COLO668 (cell line): ENCODE measurements at regions not wholly inside any gene's neighbourhood (a gene's known extent, or its start where the extent isn't known, plus 50 kb on each side); places are given as distances from the start of the nearest gene placed in this dataset.
"Not testable (repeated sequence)": the region's sequence is repeated elsewhere in the genome, so short reads cannot be mapped to it uniquely, and the experiment has no call there.

ENCODE experiments used
- DNase-seq: peaks from one replicate; lab custom pipeline; 2025; ENCODE audit not compliant: unreplicated experiment; lab: John Stamatoyannopoulos, UW

- no peak for DNase-seq
Observed at GRCh38 chr9:3660936-3661335, 135.1 kb upstream of the RFX3 start.

DNA sequence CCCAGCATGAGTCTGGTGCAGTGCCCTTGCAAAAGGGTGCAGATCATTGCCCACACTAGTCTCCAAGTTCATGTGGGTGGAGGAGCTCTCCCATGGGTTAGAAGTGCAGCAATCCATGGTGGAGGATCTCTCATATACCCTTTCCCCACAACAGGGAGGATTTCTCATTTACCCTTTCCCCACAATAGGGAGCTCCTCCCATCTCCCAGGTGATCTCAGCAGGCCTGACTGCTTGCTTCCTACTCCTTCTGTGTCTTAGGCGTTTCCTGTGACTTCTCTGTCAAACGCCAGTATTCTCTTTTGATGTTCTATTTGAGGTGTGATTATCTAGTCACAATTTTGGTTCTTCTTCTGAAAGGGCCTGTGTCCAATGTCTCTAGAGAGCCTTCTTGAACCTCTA lies 133.8 kb upstream of the RFX3 start:
- no peak for DNase-seq

DNA sequence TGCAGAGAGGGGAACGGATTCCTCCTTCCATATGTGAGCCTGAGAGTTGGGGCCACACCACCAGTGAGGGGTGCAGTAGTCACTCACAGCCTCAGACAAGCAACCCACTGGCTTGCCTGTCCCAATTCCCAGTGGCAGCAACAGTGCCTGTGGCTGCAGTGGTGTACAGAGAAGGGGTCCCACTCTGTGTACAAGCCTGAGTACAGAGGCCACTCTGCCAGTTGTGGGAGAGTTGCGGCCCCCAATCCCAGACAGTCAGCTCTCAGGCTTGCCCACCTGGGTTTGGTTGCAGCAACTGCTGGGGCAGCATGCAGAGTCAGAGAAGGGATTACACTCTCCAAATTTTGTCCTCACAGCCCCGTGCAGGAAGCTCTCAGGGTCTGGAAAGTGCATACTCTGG lies 133.2 kb upstream of the RFX3 start:
- DNase-seq = no peak

DNA sequence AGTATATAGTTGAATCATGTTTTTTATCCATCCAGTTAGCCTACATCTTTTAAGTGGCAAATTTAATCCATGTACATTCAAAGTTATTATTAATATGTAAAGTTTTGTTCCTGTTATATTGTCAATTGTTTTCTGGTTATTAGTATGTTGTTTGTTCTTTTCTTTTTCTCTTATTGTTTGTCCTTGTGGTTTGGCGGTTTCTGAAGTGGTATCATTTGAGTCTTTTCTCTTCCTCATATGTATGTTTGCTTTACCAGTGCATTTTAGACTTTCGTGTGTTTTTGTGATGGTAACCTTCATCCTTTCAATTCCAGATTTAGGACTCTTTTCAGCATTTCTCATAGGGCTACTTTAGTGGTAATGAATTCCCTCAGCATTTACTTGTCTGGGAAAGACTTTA lies 130.4 kb upstream of the RFX3 start:
- no peak for DNase-seq

GRCh38 chr9:3650994-3651622 lies 125.3 kb upstream of the RFX3 start:
- no peak for DNase-seq

DNA sequence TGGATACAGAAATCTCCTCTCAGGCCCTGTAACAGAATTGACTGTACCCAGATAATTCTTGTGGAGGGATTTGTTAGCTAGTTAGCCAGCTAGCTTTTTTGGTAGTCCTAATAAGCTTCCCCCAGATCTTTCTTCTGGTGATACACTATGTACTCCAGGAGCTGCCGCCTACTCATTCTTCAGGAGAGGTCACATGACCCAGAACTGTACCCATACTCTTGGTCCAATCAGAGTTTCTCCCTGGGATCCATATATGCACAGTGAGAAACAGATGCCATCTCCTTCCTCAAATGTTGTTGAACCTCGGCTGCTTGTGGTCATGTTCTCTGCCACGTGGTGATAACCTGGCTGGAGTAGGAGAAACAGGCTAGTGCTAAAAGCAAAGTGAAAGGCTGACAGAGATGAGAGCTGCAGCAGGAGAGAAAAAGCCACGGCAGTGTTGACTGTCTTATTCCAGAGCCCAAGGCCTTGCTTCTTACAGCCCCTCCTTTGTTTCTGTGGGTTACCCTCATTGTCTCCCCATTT lies 123.0 kb upstream of the RFX3 start:
- DNase-seq = no peak

GRCh38 chr9:3648266-3648665 lies 122.5 kb upstream of the RFX3 start:
- no peak for DNase-seq

DNA sequence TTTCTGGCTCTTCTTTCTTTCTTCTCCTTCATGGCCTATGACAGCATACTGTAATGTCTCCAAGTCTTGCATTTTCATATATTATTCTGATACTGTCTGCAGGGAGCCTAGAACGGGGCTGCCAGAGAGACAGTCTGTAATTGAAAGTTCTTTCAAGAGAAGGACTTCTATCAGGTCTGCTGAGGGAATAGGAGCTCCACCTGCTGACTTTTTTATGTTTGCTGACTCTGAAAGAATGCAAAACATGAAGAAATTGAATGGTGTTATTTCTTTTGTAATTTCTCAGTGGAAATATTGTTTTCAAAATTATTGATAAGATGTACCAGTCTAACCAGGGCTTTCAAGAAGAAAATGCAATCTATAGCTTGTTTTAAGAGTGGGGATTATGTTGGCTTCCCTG lies 121.9 kb upstream of the RFX3 start:
- DNase-seq = no peak

- no peak for DNase-seq
Observed at GRCh38 chr9:3646226-3646625, 120.4 kb upstream of the RFX3 start.

- DNase-seq = not testable (repeated sequence)
Observed at GRCh38 chr9:3642075-3642474, 116.3 kb upstream of the RFX3 start.

DNA sequence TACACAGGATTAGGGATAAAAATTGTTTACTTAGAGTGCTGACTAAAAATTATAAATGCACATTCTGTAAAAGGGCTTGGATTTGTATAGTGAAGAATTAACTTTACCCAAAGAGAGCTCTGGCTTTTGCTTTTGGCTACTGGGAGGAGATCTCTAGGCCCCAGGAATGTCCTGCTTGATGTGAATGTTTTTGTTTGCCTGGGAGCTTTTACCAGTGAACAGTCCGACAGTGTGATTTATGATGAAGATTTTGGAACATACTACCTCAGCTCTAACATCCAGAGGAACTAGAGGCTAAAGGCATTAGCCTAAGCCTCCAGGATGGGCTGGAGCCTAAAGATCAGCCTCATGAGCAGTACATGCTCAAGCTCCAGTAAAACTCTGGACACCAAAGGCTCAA lies 103.7 kb upstream of the RFX3 start:
- DNase-seq = no peak

GRCh38 chr9:3628239-3628638 lies 102.4 kb upstream of the RFX3 start:
- no peak for DNase-seq

DNA sequence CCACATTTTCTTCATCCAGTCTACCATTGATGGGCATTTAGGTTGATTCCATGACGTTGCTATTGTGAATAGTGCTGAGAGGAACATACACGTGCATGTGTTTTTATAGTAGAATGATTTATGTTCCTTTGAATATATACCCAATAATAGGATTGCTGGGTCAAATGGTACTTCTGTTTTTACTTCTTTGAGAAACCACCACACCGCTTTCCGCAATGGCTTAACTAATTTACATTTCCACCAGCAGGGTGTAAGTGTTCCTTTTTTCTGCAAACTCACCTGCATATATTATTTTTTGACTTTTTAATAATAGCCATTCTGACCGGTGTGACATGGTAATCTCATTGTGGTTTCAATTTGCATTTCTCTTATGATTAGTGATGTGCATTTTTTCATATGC lies 82.2 kb upstream of the RFX3 start:
- no peak for DNase-seq

DNA sequence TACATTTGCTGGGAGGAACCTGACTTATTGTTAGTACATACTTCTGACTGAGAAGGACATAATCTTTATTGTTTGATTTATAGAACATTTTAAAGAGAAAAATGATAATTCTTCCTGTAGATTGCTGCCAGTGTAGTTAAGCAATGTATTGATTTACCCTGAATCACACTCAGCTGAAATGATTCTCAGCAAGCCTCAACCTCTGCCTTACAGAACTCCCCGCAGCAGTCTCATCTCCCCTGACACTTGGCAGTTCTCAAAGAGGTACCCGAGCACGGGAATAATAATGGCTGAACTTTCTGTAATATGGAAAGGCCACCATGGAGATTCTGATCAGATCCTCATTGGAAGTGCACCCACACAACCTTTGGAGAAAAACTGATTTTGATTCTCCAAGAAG lies 74.9 kb upstream of the RFX3 start:
- DNase-seq = no peak

GRCh38 chr9:3597792-3598191 lies 72.0 kb upstream of the RFX3 start:
- no peak for DNase-seq

GRCh38 chr9:3586066-3586465 lies 60.3 kb upstream of the RFX3 start:
- no peak for DNase-seq

DNA sequence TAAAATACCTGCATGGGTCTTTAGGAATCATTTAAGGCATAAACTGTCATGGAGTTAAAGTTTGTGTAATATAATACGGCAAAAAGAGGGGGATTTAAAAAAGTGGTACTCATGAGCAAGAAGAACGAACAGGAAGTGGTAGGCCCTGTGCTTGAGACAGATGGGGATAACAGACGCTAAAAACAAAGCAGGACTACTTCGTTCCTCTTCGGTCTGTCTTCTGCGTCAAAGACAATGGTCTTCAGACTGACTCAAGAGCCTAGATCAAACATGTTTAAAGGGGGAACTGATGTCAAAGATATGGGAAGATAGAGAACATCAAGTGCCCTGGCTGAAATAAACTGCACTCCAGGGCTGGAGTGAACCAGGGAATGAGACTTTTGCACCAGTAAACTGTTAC lies 59.8 kb upstream of the RFX3 start:
- DNase-seq = no peak

GRCh38 chr9:3578786-3579185 lies 53.0 kb upstream of the RFX3 start:
- no peak for DNase-seq

DNA sequence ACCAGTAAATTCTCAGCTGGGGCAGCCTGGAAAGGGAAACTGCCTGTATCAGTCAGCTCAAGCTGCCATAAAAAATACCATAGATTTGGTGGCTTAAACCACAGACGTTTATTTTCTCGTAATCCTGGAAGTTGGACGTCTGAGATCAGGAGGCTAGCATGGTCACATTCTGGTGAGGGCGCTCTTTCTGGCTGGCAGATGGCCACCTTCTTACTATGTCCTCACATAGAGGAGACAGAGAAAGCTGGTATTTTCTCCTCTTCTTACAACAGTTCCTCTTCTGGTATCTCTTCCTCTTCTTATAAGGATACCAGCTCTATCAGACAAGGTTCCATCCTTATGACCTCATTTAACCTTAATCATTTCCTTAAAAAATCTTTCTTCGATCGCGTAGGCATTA lies 50.5 kb upstream of the RFX3 start:
- DNase-seq = no peak

GRCh38 chr9:3575821-3576220 lies 50.0 kb upstream of the RFX3 start:
- no peak for DNase-seq
